HEK293 (cell line): ENCODE measurements at regions not wholly inside any gene's neighbourhood (a gene's known extent, or its start where the extent isn't known, plus 50 kb on each side); places are given as distances from the start of the nearest gene placed in this dataset.

Experiments
- CTCF ChIP-seq: fragments of 450-650 bp; formaldehyde crosslinking; IDR thresholded peaks from 2 replicates; pipeline ENCODE4 v1.5.1; 2016; ENCODE audit warnings: missing biosample characterization, missing genetic modification characterization
- OVOL3 ChIP-seq: fragments of 450-650 bp; formaldehyde crosslinking; IDR thresholded peaks from 2 replicates; pipeline ENCODE4 v1.5.1; 2016; ENCODE audit warnings: missing biosample characterization, missing genetic modification characterization
- PBX3 ChIP-seq: sonication (generic); formaldehyde crosslinking; IDR thresholded peaks from 2 replicates; pipeline ENCODE4 v1.8.1; 2022; ENCODE audit warnings: mild to moderate bottlenecking, moderate library complexity, missing genetic modification reagents
- REST ChIP-seq: fragments of 450-650 bp; formaldehyde crosslinking; IDR thresholded peaks from 2 replicates; pipeline ENCODE4 v1.5.1; 2016; ENCODE audit warnings: missing biosample characterization, missing genetic modification characterization
- ZNF174 ChIP-seq: fragments of 450-650 bp; formaldehyde crosslinking; IDR thresholded peaks from 2 replicates; pipeline ENCODE4 v1.5.0; 2017; ENCODE audit warnings: missing biosample characterization, mild to moderate bottlenecking, missing genetic modification characterization
- ZNF274 ChIP-seq, 2 experiments: fragments of 200-500 bp in 1 of 2; fragments of 450-650 bp in 1 of 2; sonication (Bioruptor generic) in 1 of 2; formaldehyde crosslinking in 1 of 2; IDR thresholded peaks; 2 replicates each; pipeline versions ENCODE4 v1.5.1 to v1.6.1; 2014 to 2016; ENCODE audit warnings: borderline replicate concordance in 1 of 2, inconsistent platforms in 1 of 2, low read length in 1 of 2, missing biosample characterization in 1 of 2, missing genetic modification characterization in 1 of 2
- ZNF311 ChIP-seq: fragments of 450-650 bp; formaldehyde crosslinking; IDR thresholded peaks from 2 replicates; pipeline ENCODE4 v1.5.1; 2017; ENCODE audit warnings: missing biosample characterization, missing genetic modification characterization, borderline replicate concordance
- ZNF324 ChIP-seq: fragments of 450-650 bp; formaldehyde crosslinking; IDR thresholded peaks from 2 replicates; pipeline ENCODE4 v1.5.1; 2016; ENCODE audit warnings: missing biosample characterization, missing genetic modification characterization
- ZNF658 ChIP-seq: fragments of 450-650 bp; formaldehyde crosslinking; IDR thresholded peaks from 2 replicates; pipeline ENCODE4; 2016; ENCODE audit warnings: missing biosample characterization, missing genetic modification characterization
- ZNF785 ChIP-seq: fragments of 450-650 bp; formaldehyde crosslinking; IDR thresholded peaks from 2 replicates; pipeline ENCODE4 v1.5.1; 2016; ENCODE audit warnings: missing biosample characterization, missing genetic modification characterization

GRCh38 chr1:59125676-59126320, 171.1 kb upstream of the FGGY start:
- TF ChIP-seq ZNF311 (tag by site-specific recombination) = no peak
- TF ChIP-seq REST (tag by site-specific recombination) = no peak
- TF ChIP-seq CTCF (tag by site-specific recombination) = no peak
- TF ChIP-seq OVOL3 (tag by site-specific recombination) = no peak
- no peak for TF ChIP-seq ZNF324 (tag by site-specific recombination)
- no peak for TF ChIP-seq ZNF174
- no peak for TF ChIP-seq ZNF658
- TF ChIP-seq PBX3 (CRISPR knock-in tag) = no peak
- TF ChIP-seq ZNF785 (tag by site-specific recombination) = no peak
- TF ChIP-seq ZNF274 (IDR thresholded peaks at IDR 0.05; ENCODE audit: low read length) = no peak
- TF ChIP-seq ZNF274 (tag by site-specific recombination; IDR thresholded peaks at IDR 0.05; ENCODE audit: borderline replicate concordance) = no peak
